Lung (tissue), 11 donors: ENCODE measurements at regions not wholly inside any gene's neighbourhood (a gene's known extent, or its start where the extent isn't known, plus 50 kb on each side); places are given as distances from the start of the nearest gene placed in this dataset.

ENCODE experiments used
- ATAC-seq: fragments of 200-7000 bp; cut with Tn5 transposase; one replicate; pipeline ENCODE4 v1.9.1; 2020; ENCODE audit warnings: moderate number of reproducible peaks; ENCODE audit not compliant: insufficient read depth, low FRiP score
- DNase-seq, 3 donors: peaks; one replicate each; pipeline ENCODE4 v3.0.0-alpha.2; 2013 to 2017
- H3K27ac ChIP-seq, 2 donors: one replicate each; pipeline ENCODE4 v1.5.1; 2013; ENCODE audit warnings: mild to moderate bottlenecking in 2 of 2, moderate library complexity in 2 of 2, control low read depth in 1 of 2, inconsistent platforms in 1 of 2, low read depth in 1 of 2, low read length in 1 of 2
- H3K27me3 ChIP-seq, 3 donors: one replicate each; pipeline ENCODE4 v1.5.1; 2013; ENCODE audit warnings: low read length in 2 of 3; ENCODE audit not compliant: control insufficient read depth in 3 of 3, insufficient read depth in 3 of 3
- H3K36me3 ChIP-seq, 4 donors: one replicate each; pipeline ENCODE4 v1.5.1; 2013; ENCODE audit warnings: low read length in 4 of 4, mild to moderate bottlenecking in 1 of 4, moderate library complexity in 1 of 4; ENCODE audit not compliant: control insufficient read depth in 4 of 4, insufficient read depth in 4 of 4
- H3K4me1 ChIP-seq, 5 donors: one replicate each; pipeline ENCODE4 v1.5.1; 2013; ENCODE audit warnings: low read length in 5 of 5, mild to moderate bottlenecking in 2 of 5, moderate library complexity in 1 of 5; ENCODE audit not compliant: control insufficient read depth in 5 of 5, insufficient read depth in 5 of 5
- H3K4me3 ChIP-seq: one replicate; pipeline ENCODE4 v1.5.1; 2013; ENCODE audit warnings: mild to moderate bottlenecking, control low read depth, moderate library complexity
- H3K9ac ChIP-seq, 2 donors: one replicate each; pipeline ENCODE4 v1.5.1; 2013; ENCODE audit warnings: low read length in 2 of 2, control low read depth in 1 of 2; ENCODE audit not compliant: insufficient read depth in 1 of 2
- H3K9me3 ChIP-seq, 4 donors: one replicate each; pipeline ENCODE4 v1.5.1; 2013; ENCODE audit warnings: low read length in 3 of 4, mild to moderate bottlenecking in 1 of 4, moderate library complexity in 1 of 4; ENCODE audit not compliant: control insufficient read depth in 4 of 4, insufficient read depth in 3 of 4
- CTCF ChIP-seq: IDR thresholded peaks from 2 replicates; pipeline ENCODE4 v1.5.1; 2012; ENCODE audit warnings: mild to moderate bottlenecking; ENCODE audit errors: control extremely low read depth, extremely low read depth
- WGBS, 2 donors: extraction: QIAGEN DNeasy Blood & Tissue Kit; methylation state at CpG; one replicate each; pipeline ENCODE4 v1.1.7; 2013; 5-methylcytosine and 5-hydroxymethylcytosine counted together
- donor health status: control.
- donor health status: control.
- donor health status: Bipolar disorder and iron deficiency.
- donor health status: healthy.
- donor health status: DM: yes; HTN: yes; CAD: no.

GRCh38 chr7:142320883-142321282 is 63.0 kb upstream of the PRSS58 start:
- Histone ChIP-seq H3K27me3 (no peaks in the 10 kb centered on the region), H3K4me1 (no peaks in the 10 kb centered on the region), H3K9me3 (peaks cover 0 to 3% (median 0%) of the 10 kb centered on the region in 4 donors), H3K4me3 (no peak overlapping the region), H3K27ac (no peak overlapping the region), H3K9ac (no peak overlapping the region), H3K36me3 (no peaks in the 10 kb centered on the region)
- DNase-seq (no peak), ATAC-seq (no peak)
- 93 to 98% methylated on average over 2 of the region's 2 CpGs for WGBS, 2 donors
- no peak for TF ChIP-seq CTCF

GRCh38 chr7:142319970-142320369 is 62.1 kb upstream of the PRSS58 start:
- no peaks in the 10 kb centered on the region for H3K4me1 ChIP-seq
- ATAC-seq (no peak), DNase-seq (no peak)
- H3K9ac ChIP-seq, result no peak overlapping the region
- TF ChIP-seq CTCF, result no peak
- no peaks in the 10 kb centered on the region for H3K27me3 ChIP-seq
- no peaks in the 10 kb centered on the region for H3K36me3 ChIP-seq
- 40 to 46% methylated on average over 3 of the region's 3 CpGs for WGBS, 2 donors
- no peak overlapping the region for H3K27ac ChIP-seq
- H3K4me3 ChIP-seq, result no peak overlapping the region
- H3K9me3 ChIP-seq, result peaks cover 0 to 3% (median 0%) of the 10 kb centered on the region in 4 donors

- Histone ChIP-seq H3K4me1 (no peaks in the 10 kb centered on the region), H3K27ac (no peak overlapping the region), H3K36me3 (no peaks in the 10 kb centered on the region), H3K9ac (no peak overlapping the region), H3K27me3 (no peaks in the 10 kb centered on the region), H3K4me3 (no peak overlapping the region), H3K9me3 (peaks cover 0 to 4% (median 0%) of the 10 kb centered on the region in 4 donors)
- no peak for TF ChIP-seq CTCF
- ATAC-seq (no peak), DNase-seq (no peak)
These were observed 56.4 kb upstream of the PRSS58 start for GRCh38 chr7:142314281-142314680.

- no peaks in the 10 kb centered on the region for H3K36me3 ChIP-seq
- no peak for DNase-seq
- H3K9me3 ChIP-seq, result peaks cover 0 to 4% (median 0%) of the 10 kb centered on the region in 4 donors
- H3K4me3 ChIP-seq, result no peak overlapping the region
- H3K4me1 ChIP-seq, result no peaks in the 10 kb centered on the region
- ATAC-seq, result no peak
- no peak overlapping the region for H3K27ac ChIP-seq
- no peak for TF ChIP-seq CTCF
- no peaks in the 10 kb centered on the region for H3K27me3 ChIP-seq
- whole genome bisulfite sequencing, 2 donors, result 19 to 49% methylated on average over 11 of the region's 11 CpGs
- no peak overlapping the region for H3K9ac ChIP-seq
These were observed 55.7 kb upstream of the PRSS58 start for GRCh38 chr7:142313528-142313927.
